RWPE1 (cell line): ENCODE measurements at regions not wholly inside any gene's neighbourhood (a gene's known extent, or its start where the extent isn't known, plus 50 kb on each side); places are given as distances from the start of the nearest gene placed in this dataset.
"Not testable (repeated sequence)": the region's sequence is repeated elsewhere in the genome, so short reads cannot be mapped to it uniquely, and the experiment has no call there.

ENCODE experiments used
- CTCF ChIA-PET: fragments of 350-600 bp; sonication (Branson Sonifier 250); formaldehyde crosslinking; extraction: SDS; loops from one replicate; lab custom pipeline; 2021; lab: Yijun Ruan, JAX
- POLR2A ChIA-PET: fragments of 400-600 bp; formaldehyde crosslinking; extraction: SDS; loops from one replicate; lab custom pipeline; 2020; ENCODE audit warnings: antibody characterized with exemption; ENCODE audit not compliant: low non-redundant PET; lab: Yijun Ruan, JAX
- DNase-seq: peaks from one replicate; pipeline ENCODE4 v3.0.0; 2012; ENCODE audit warnings: low spot score
- H3K27ac ChIP-seq: fragments of 450-650 bp; 2 replicates; pipeline ENCODE4 v1.5.1; 2017
- TF ChIP-seq, protein P1 (sequence below): fragments of 450-650 bp; conservative IDR thresholded peaks from 2 replicates; pipeline ENCODE4 v1.5.1; 2017; ENCODE audit warnings: low read depth, mild to moderate bottlenecking

DNA sequence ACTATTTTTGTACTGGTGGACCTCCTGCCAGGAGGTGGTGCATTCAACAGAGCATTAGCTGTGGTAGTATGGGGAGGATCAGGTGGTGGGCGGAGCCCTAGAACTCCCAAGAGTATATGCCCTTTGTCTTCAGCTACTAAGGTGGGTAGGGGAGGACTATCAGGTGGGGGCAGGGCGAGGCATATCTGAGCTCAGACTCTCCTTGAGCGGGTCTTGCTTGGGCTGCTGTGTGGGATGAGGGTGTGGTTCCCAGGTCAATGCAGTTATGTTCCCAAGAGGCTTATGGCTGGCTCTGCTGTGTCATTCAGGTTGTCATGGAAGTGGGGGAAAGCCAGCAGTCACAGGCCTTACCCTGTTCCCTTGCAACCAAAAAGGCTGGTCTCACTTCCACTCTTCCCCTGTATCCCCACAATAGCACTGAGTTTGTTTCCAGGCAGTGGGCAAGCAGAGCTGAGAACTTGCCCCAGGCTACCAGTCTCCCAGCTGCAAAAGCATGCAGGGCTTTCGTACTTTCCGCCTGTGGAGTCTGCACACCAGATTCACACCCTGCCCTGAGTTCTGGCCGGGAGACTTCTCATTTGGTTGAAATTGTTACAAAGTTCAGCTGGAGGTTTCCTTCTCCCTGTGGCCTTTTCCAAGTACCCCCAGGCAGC lies 93.7 kb upstream of the DPPA4 start:
- H3K27ac ChIP-seq = no peak overlapping the region
- ChIA-PET CTCF (interaction anchor here (0.6 kb wide), 1 partner anchor 11 kb away, joined by 3 read pairs; no protein-coding TSS in a partner anchor), POLR2A (no interaction called here)
- DNase-seq = no peak
- TF ChIP-seq, protein P1, sequence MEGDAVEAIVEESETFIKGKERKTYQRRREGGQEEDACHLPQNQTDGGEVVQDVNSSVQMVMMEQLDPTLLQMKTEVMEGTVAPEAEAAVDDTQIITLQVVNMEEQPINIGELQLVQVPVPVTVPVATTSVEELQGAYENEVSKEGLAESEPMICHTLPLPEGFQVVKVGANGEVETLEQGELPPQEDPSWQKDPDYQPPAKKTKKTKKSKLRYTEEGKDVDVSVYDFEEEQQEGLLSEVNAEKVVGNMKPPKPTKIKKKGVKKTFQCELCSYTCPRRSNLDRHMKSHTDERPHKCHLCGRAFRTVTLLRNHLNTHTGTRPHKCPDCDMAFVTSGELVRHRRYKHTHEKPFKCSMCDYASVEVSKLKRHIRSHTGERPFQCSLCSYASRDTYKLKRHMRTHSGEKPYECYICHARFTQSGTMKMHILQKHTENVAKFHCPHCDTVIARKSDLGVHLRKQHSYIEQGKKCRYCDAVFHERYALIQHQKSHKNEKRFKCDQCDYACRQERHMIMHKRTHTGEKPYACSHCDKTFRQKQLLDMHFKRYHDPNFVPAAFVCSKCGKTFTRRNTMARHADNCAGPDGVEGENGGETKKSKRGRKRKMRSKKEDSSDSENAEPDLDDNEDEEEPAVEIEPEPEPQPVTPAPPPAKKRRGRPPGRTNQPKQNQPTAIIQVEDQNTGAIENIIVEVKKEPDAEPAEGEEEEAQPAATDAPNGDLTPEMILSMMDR = no peak

DNA sequence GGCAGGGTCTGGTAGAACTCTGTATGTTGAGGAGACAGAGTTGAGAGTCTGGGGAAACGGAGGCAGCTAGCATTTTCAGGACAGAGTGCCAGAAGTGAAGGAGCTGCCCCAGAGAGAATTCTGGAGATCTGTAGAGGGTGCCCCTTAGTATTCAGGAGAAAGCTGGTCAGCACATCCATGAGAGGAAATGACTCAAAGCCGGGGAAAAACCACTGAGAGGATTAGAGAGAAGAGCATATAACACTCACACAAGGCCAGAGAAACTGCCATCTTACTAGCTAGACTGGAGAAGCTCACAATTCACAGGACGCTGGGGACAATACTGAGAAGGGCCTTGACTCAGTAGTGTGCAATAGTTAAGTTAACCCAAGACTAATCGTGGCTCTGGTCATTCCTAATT lies 75.7 kb upstream of the DPPA4 start:
- POLR2A ChIA-PET = no interaction called here
- DNase-seq = no peak
- CTCF ChIA-PET = no interaction called here
- no peak overlapping the region for H3K27ac ChIP-seq
- TF ChIP-seq, protein P1 = no peak

DNA sequence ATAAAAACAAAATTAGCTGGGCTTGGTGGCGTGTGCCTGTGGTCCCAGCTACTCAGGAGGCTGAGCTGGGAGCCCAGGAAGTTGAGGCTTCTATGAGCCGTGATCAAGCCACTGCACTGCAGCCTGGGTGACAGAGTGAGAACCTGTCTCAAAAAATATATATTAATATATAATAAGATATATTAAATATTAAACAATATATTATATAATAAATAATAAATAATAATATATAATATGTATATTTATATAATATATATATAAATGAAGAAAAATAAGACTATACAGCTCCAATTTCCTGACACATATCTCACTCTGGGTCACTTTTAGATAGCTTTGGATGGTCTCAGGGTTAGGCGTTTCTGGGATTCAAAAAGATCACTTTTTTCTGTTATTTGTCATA lies 74.2 kb upstream of the DPPA4 start:
- no peak overlapping the region for H3K27ac ChIP-seq
- ChIA-PET POLR2A (interaction anchor here (0.6 kb wide), 1 partner anchor 13 kb away, joined by 5 read pairs; no protein-coding TSS in a partner anchor), CTCF (no interaction called here)
- DNase-seq = no peak
- TF ChIP-seq, protein P1 = no peak

DNA sequence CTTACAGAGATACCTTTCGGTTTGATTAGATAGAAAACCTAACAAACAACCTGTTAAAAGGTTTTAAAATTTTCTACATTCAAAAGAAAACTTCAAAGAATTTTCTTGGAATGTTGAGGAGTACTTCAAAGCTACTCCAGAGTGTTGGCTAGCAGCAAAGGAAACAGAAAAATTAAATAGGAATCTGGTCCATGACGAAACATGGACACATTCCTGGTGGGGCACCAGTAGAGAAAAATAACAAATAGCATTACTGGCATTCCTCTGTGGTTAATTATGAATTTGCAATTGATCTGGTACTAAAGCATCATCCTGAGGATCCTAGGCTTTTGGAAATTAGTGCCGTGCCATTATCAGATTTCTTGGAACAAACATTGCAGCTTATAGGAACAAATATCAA lies 59.5 kb upstream of the DPPA4 start:
- TF ChIP-seq, protein P1 = no peak
- ChIA-PET POLR2A (no interaction called here), CTCF (no interaction called here)
- no peak overlapping the region for H3K27ac ChIP-seq
- DNase-seq = no peak

DNA sequence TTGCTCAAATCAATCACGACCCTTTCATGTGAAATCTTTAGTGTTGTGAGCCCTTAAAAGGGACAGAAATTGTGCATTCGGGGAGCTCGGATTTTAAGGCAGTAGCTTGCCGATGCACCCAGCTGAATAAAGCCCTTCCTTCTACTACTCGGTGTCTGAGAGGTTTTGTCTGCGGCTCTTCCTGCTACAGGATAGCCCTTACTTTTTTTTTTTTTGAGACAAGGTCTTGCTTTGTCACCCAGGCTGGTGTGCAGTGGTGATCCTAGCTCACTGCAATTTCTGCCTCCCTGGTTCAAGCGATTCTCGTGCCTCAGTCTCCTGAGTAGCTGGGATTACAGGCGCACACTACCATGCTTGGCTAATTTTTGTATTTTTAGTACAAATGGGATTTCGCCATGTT lies 56.4 kb upstream of the DPPA4 start:
- CTCF ChIA-PET, POLR2A ChIA-PET, DNase-seq, H3K27ac ChIP-seq: not testable (repeated sequence)

DNA sequence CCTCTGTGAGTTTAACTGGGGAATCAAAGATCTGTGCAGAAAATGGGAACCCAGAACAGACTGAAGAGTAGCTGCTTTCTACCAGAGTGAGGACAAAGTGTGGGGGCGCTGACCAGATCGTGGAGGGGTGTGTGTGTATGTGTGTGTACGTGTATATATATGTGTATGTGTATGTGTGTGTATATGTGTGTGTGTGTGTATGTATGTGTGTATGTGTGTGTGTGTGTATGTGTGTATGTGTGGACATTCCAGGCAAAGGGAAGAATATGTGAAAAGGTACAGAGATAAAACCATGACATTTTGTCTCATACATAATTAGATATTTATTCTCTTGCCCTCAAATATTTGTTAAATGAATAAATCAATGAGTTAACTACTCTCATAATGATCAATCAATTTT lies 54.9 kb upstream of the DPPA4 start:
- no peak for DNase-seq
- no peak overlapping the region for H3K27ac ChIP-seq
- TF ChIP-seq, protein P1 = no peak
- ChIA-PET POLR2A (no interaction called here), CTCF (no interaction called here)

DNA sequence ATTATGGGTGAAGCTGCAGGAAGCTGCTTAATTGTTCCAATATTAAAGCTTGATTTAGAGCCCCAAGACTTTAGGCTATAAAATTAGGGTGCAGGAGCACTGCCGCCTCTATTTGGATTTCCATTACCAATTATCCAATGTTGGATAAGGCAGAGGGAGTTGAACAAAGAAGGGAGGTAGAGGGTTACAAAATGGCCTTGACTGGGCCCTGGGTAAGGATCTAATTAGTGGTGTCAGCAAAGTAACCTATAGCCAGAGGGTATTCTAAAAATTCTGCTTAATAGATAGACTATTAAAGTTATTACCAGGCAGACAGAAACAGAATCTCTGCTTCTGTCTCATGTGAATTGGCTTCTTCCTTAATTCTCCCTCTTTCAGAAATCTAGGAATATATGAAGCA lies 50.3 kb upstream of the DPPA4 start:
- TF ChIP-seq, protein P1 = no peak
- CTCF ChIA-PET = no interaction called here
- POLR2A ChIA-PET = no interaction called here
- no peak overlapping the region for H3K27ac ChIP-seq
- no peak for DNase-seq
